HepG2 (cell line): ENCODE measurements at regions not wholly inside any gene's neighbourhood (a gene's known extent, or its start where the extent isn't known, plus 50 kb on each side); places are given as distances from the start of the nearest gene placed in this dataset.

Source experiments
- ATAC-seq: fragments of 200-7000 bp; cut with Tn5 transposase; 3 replicates; pipeline ENCODE4 v1.9.1; 2020; ENCODE audit warnings: mild to moderate bottlenecking, moderate library complexity
- BruUV-seq: library from RNA; stranded (reverse); fragments of 400-500 nt; replicated peaks from 2 replicates; lab custom pipeline; 2021; lab: Mats Ljungman, UMichigan
- CTCF ChIA-PET: fragments of 300-600 bp; formaldehyde crosslinking; extraction: SDS; loops from one replicate; lab custom pipeline; 2021; ENCODE audit warnings: low total read pairs, inconsistent platforms, low intra/inter-chr PET ratio; lab: Yijun Ruan, JAX
- POLR2A ChIA-PET: fragments of 350-600 bp; sonication (Branson Sonifier 250); formaldehyde crosslinking; loops from one replicate; lab custom pipeline; 2020; ENCODE audit warnings: antibody characterized with exemption, inconsistent platforms; lab: Yijun Ruan, JAX
- DNase-seq: peaks from one replicate; pipeline ENCODE4 v3.0.0-alpha.2; 2015; ENCODE audit warnings: low spot score
- FAIRE-seq: peaks from 3 replicates; lab custom pipeline; 2011; peaks lifted over from hg19 to GRCh38; lab: Jason Lieb, UNC
- H2AFZ ChIP-seq: one replicate; pipeline ENCODE4 v1.6.1; 2011; ENCODE audit warnings: low read length, inconsistent platforms
- H3K27ac ChIP-seq: fragments of 300-600 bp; 3 replicates; pipeline ENCODE4 v1.8.0; 2011; ENCODE audit warnings: mixed run types, mild to moderate bottlenecking, mixed read lengths, low read length, inconsistent platforms; ENCODE audit not compliant: insufficient read depth; ENCODE audit errors: extremely low read length
- H3K27me3 ChIP-seq, 2 experiments: fragments of 200-600 bp in 1 of 2; 2 replicates in 1 of 2; 3 replicates in 1 of 2; pipeline versions ENCODE4 v1.6.0 to v1.8.0; 2011; ENCODE audit warnings: low read length in 2 of 2, mild to moderate bottlenecking in 2 of 2, moderate library complexity in 2 of 2, inconsistent platforms in 1 of 2; ENCODE audit not compliant: insufficient read depth in 2 of 2, control insufficient read depth in 1 of 2
- H3K36me3 ChIP-seq, 2 experiments: fragments of 200-600 bp in 1 of 2; replicated peaks in 1 of 2; 2 replicates in 1 of 2; 3 replicates in 1 of 2; pipeline versions ENCODE4 v1.5.1 to v1.8.0; 2011; ENCODE audit warnings: low read length in 2 of 2, inconsistent platforms in 1 of 2; ENCODE audit not compliant: insufficient read depth in 2 of 2, control insufficient read depth in 1 of 2
- H3K4me1 ChIP-seq: 2 replicates; pipeline ENCODE4 v1.5.1; 2012; ENCODE audit warnings: low read length, inconsistent platforms; ENCODE audit not compliant: insufficient read depth
- H3K4me2 ChIP-seq: 2 replicates; pipeline ENCODE4 v1.6.0; 2011; ENCODE audit warnings: low read depth, low read length, inconsistent platforms
- H3K4me3 ChIP-seq, 3 experiments: fragments of 200-600 bp in 1 of 3; sonication (generic), shearing (Covaris generic) in 1 of 3; replicated peaks in 1 of 3; 2 replicates each; pipeline ENCODE4 v1.5.1; 2011 to 2016; ENCODE audit warnings: low read length in 3 of 3, inconsistent platforms in 2 of 3, low read depth in 2 of 3, mild to moderate bottlenecking in 2 of 3, control low read depth in 1 of 3, mixed read lengths in 1 of 3; ENCODE audit not compliant: insufficient read depth in 1 of 3
- H3K79me2 ChIP-seq: one replicate; pipeline ENCODE4 v1.6.1; 2011; ENCODE audit warnings: low read length, inconsistent platforms; ENCODE audit not compliant: insufficient read depth
- H3K9ac ChIP-seq: 2 replicates; pipeline ENCODE4 v1.6.0; 2011; ENCODE audit warnings: mild to moderate bottlenecking, low read depth, low read length, inconsistent platforms; ENCODE audit not compliant: insufficient read depth
- H3K9me3 ChIP-seq: 2 replicates; pipeline ENCODE4 v1.5.1; 2012; ENCODE audit warnings: mild to moderate bottlenecking, low read length
- H4K20me1 ChIP-seq: 2 replicates; pipeline ENCODE4 v1.6.0; 2011; ENCODE audit warnings: inconsistent platforms, mild to moderate bottlenecking, low read length, moderate library complexity; ENCODE audit not compliant: insufficient read depth
- ATF7 ChIP-seq, 2 experiments: fragments of 450-650 bp in 1 of 2; sonication (generic) in 1 of 2; formaldehyde crosslinking in 1 of 2; IDR thresholded peaks; 2 replicates each; pipeline versions ENCODE4 v1.4.0 to v1.6.1; 2016 to 2020; ENCODE audit warnings: antibody characterized with exemption in 1 of 2, mild to moderate bottlenecking in 1 of 2, missing genetic modification reagents in 1 of 2
- GABPB1 ChIP-seq: IDR thresholded peaks from 2 replicates; pipeline ENCODE4 v1.6.1; 2016; ENCODE audit warnings: mild to moderate bottlenecking, missing genetic modification reagents, moderate library complexity, missing compliant biosample characterization
- MZF1 ChIP-seq: sonication (generic); formaldehyde crosslinking; IDR thresholded peaks from 2 replicates; pipeline ENCODE4 v1.8.1; 2023; ENCODE audit warnings: mild to moderate bottlenecking, missing genetic modification reagents, borderline replicate concordance
- SMYD3 ChIP-seq: sonication (generic); formaldehyde crosslinking; IDR thresholded peaks from 2 replicates; pipeline ENCODE4 v1.8.1; 2023; ENCODE audit warnings: mild to moderate bottlenecking, missing genetic modification reagents
- ZNF281 ChIP-seq: sonication (generic); formaldehyde crosslinking; IDR thresholded peaks from 2 replicates; pipeline ENCODE4 v1.4.0; 2020; ENCODE audit warnings: missing genetic modification reagents, borderline replicate concordance
- ZNF343 ChIP-seq: sonication (generic); formaldehyde crosslinking; IDR thresholded peaks from 2 replicates; pipeline ENCODE4 v1.4.0; 2020; ENCODE audit warnings: mild to moderate bottlenecking, missing genetic modification reagents
- ZNF550 ChIP-seq: sonication (generic); formaldehyde crosslinking; IDR thresholded peaks from 2 replicates; pipeline ENCODE4 v1.4.0; 2020; ENCODE audit warnings: mild to moderate bottlenecking, missing genetic modification reagents, borderline replicate concordance
- ZNF639 ChIP-seq: conservative IDR thresholded peaks from 2 replicates; pipeline ENCODE4 v1.6.1; 2018; ENCODE audit warnings: missing genetic modification reagents
- WGBS: methylation state at CpG from one replicate; pipeline ENCODE4 v1.1.6; 2017; ENCODE audit warnings: low lambda C conversion rate; 5-methylcytosine and 5-hydroxymethylcytosine counted together
- in situ Hi-C: cut with HindIII; loops from 2 replicates; pipeline ENCODE4 v1.10.0; 2017; ENCODE audit warnings: low pct_unique_long_range_greater_than_20kb; ENCODE audit not compliant: extremely low pct_ligation_motif_present
- intact Hi-C: fragments of 100-400 bp; cut with micrococcal nuclease; formaldehyde crosslinking; loops from one replicate; pipeline ENCODE4 v1.10.0; 2022; ENCODE audit not compliant: unreplicated experiment
- TF ChIP-seq, protein P1 (sequence below): IDR thresholded peaks from 2 replicates; pipeline ENCODE4 v1.6.1; 2016; ENCODE audit warnings: low read depth, missing genetic modification reagents, missing compliant biosample characterization
- TF ChIP-seq, protein P2 (sequence below): IDR thresholded peaks from 2 replicates; pipeline ENCODE4 v1.6.1; 2016; ENCODE audit warnings: mild to moderate bottlenecking

DNA sequence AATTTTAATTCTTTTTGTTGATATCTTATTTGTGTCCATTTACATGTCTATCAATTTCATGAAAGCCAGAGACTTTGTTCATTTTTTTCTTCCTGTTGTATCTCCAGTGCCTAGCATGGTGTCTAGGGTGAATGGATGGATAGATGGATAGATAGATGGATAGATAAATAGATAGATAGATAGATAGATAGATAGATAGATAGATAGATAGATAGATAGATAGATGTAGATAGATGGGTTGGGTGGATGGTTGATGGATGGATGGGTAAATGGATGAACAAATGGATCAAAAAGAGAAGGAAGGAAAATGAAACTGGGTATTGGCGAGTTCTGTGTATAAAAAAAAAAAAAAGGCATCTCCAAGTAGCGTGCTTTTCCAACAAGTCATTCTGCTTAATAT, 120.5 kb downstream of the FAM124B start (continued):
- TF ChIP-seq, protein P1, sequence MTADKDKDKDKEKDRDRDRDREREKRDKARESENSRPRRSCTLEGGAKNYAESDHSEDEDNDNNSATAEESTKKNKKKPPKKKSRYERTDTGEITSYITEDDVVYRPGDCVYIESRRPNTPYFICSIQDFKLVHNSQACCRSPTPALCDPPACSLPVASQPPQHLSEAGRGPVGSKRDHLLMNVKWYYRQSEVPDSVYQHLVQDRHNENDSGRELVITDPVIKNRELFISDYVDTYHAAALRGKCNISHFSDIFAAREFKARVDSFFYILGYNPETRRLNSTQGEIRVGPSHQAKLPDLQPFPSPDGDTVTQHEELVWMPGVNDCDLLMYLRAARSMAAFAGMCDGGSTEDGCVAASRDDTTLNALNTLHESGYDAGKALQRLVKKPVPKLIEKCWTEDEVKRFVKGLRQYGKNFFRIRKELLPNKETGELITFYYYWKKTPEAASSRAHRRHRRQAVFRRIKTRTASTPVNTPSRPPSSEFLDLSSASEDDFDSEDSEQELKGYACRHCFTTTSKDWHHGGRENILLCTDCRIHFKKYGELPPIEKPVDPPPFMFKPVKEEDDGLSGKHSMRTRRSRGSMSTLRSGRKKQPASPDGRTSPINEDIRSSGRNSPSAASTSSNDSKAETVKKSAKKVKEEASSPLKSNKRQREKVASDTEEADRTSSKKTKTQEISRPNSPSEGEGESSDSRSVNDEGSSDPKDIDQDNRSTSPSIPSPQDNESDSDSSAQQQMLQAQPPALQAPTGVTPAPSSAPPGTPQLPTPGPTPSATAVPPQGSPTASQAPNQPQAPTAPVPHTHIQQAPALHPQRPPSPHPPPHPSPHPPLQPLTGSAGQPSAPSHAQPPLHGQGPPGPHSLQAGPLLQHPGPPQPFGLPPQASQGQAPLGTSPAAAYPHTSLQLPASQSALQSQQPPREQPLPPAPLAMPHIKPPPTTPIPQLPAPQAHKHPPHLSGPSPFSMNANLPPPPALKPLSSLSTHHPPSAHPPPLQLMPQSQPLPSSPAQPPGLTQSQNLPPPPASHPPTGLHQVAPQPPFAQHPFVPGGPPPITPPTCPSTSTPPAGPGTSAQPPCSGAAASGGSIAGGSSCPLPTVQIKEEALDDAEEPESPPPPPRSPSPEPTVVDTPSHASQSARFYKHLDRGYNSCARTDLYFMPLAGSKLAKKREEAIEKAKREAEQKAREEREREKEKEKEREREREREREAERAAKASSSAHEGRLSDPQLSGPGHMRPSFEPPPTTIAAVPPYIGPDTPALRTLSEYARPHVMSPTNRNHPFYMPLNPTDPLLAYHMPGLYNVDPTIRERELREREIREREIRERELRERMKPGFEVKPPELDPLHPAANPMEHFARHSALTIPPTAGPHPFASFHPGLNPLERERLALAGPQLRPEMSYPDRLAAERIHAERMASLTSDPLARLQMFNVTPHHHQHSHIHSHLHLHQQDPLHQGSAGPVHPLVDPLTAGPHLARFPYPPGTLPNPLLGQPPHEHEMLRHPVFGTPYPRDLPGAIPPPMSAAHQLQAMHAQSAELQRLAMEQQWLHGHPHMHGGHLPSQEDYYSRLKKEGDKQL (CRISPR knock-in tag): no peak
- TF ChIP-seq GABPB1 (CRISPR knock-in tag) (no peak), ZNF343 (CRISPR knock-in tag) (no peak), ZNF550 (CRISPR knock-in tag) (no peak), ATF7 (IDR thresholded peaks at IDR 0.05) (no peak), ATF7 (CRISPR knock-in tag; IDR thresholded peaks at IDR 0.05) (no peak)

GRCh38 chr2:224278531-224278930, 123.4 kb downstream of the FAM124B start:
- TF ChIP-seq ZNF639 (CRISPR knock-in tag) (no peak), ZNF281 (CRISPR knock-in tag) (no peak), SMYD3 (CRISPR knock-in tag) (no peak), MZF1 (CRISPR knock-in tag) (no peak)
- TF ChIP-seq, protein P2, sequence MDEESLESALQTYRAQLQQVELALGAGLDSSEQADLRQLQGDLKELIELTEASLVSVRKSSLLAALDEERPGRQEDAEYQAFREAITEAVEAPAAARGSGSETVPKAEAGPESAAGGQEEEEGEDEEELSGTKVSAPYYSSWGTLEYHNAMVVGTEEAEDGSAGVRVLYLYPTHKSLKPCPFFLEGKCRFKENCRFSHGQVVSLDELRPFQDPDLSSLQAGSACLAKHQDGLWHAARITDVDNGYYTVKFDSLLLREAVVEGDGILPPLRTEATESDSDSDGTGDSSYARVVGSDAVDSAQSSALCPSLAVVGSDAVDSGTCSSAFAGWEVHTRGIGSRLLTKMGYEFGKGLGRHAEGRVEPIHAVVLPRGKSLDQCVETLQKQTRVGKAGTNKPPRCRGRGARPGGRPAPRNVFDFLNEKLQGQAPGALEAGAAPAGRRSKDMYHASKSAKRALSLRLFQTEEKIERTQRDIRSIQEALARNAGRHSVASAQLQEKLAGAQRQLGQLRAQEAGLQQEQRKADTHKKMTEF (CRISPR knock-in tag): no peak
- no TSS peak for BruUV-seq

More at GRCh38 chr2:224278531-224278930, 123.4 kb downstream of the FAM124B start:
- Histone ChIP-seq H3K4me1 (0 out of 2 replicates have a peak, but pooled peaks cover 5% of the 10 kb centered on the region), H3K9ac (no peak overlapping the region), H3K27me3 (no peaks in the 10 kb centered on the region), H3K79me2 (no peaks in the 10 kb centered on the region), H2AFZ (no peak overlapping the region), H3K9me3 (no peaks in the 10 kb centered on the region), H3K4me2 (no peak overlapping the region), H3K4me3 (no peak overlapping the region), H4K20me1 (no peaks in the 10 kb centered on the region), H3K27ac (no peak overlapping the region), H3K36me3 (no peaks in the 10 kb centered on the region)
- POLR2A ChIA-PET: no interaction called here
- CTCF ChIA-PET: no interaction called here
- intact Hi-C loops: loop anchor here (10.0 kb wide), 1 partner anchor 104 kb away; no protein-coding TSS in a partner anchor
- ATAC-seq: no peak
- in situ Hi-C loops: no loop called here
- WGBS: 11% methylated on average over 3 of the region's 3 CpGs
- no peak for DNase-seq
- FAIRE-seq: no peak
